ENCODE measurements at regions not wholly inside any gene's neighbourhood (a gene's known extent, or its start where the extent isn't known, plus 50 kb on each side); places are given as distances from the start of the nearest gene placed in this dataset.

- H3K9me3 ChIP-seq: no peaks in the 10 kb centered on the region
- no peak for DNase-seq
- no peaks in the 10 kb centered on the region for H3K4me1 ChIP-seq
- intact Hi-C loops (cut with DNase I; ENCODE audit: low total_unique reads): no loop called here
- no peaks in the 10 kb centered on the region for H3K27me3 ChIP-seq
- no peaks in the 10 kb centered on the region for H3K36me3 ChIP-seq
- H3K4me3 ChIP-seq: no peak overlapping the region
- TF ChIP-seq POLR2A (IDR thresholded peaks at IDR 0.05) (no peak), CTCF (IDR thresholded peaks at IDR 0.05) (no peak)
- no peak overlapping the region for H3K27ac ChIP-seq
Measured at GRCh38 chr20:62527781-62528180, 52.0 kb upstream of the GATA5 start.

GRCh38 chr20:62528983-62529891 is 53.4 kb upstream of the GATA5 start:
- no peaks in the 10 kb centered on the region for H3K27me3 ChIP-seq
- DNase-seq: no peak
- TF ChIP-seq CTCF (IDR thresholded peaks at IDR 0.05) (no peak), POLR2A (IDR thresholded peaks at IDR 0.05) (no peak)
- H3K4me1 ChIP-seq: no peaks in the 10 kb centered on the region
- no peak overlapping the region for H3K4me3 ChIP-seq
- no peaks in the 10 kb centered on the region for H3K36me3 ChIP-seq
- no peak overlapping the region for H3K27ac ChIP-seq
- intact Hi-C loops (cut with DNase I; ENCODE audit: low total_unique reads): no loop called here
- no peaks in the 10 kb centered on the region for H3K9me3 ChIP-seq

GRCh38 chr20:62529896-62530642 is 54.3 kb upstream of the GATA5 start:
- intact Hi-C loops (cut with DNase I; ENCODE audit: low total_unique reads): no loop called here
- Histone ChIP-seq H3K9me3 (no peaks in the 10 kb centered on the region), H3K4me3 (no peak overlapping the region), H3K27ac (no peak overlapping the region), H3K36me3 (no peaks in the 10 kb centered on the region), H3K4me1 (no peaks in the 10 kb centered on the region), H3K27me3 (no peaks in the 10 kb centered on the region)
- DNase-seq: no peak
- no peak for TF ChIP-seq POLR2A (IDR thresholded peaks at IDR 0.05)
- no peak for TF ChIP-seq CTCF (IDR thresholded peaks at IDR 0.05)

- Histone ChIP-seq H3K4me3 (no peak overlapping the region), H3K9me3 (no peaks in the 10 kb centered on the region), H3K27ac (no peak overlapping the region), H3K36me3 (no peaks in the 10 kb centered on the region), H3K27me3 (no peaks in the 10 kb centered on the region), H3K4me1 (no peaks in the 10 kb centered on the region)
- intact Hi-C loops (cut with DNase I; ENCODE audit: low total_unique reads): no loop called here
- DNase-seq: no peak
- TF ChIP-seq POLR2A (IDR thresholded peaks at IDR 0.05) (no peak), CTCF (IDR thresholded peaks at IDR 0.05) (no peak)
Measured at GRCh38 chr20:62530643-62531032, 54.8 kb upstream of the GATA5 start.

Data from uterus (tissue), 3 donors.